Neutrophil (primary cell): ENCODE measurements at regions not wholly inside any gene's neighbourhood (a gene's known extent, or its start where the extent isn't known, plus 50 kb on each side); places are given as distances from the start of the nearest gene placed in this dataset.

Experiments used
- H3K27ac ChIP-seq: fragments of 200-600 bp; sonication (generic); 2 replicates; pipeline ENCODE4 v1.5.1; 2016; ENCODE audit warnings: mild to moderate bottlenecking, moderate library complexity
- H3K27me3 ChIP-seq: fragments of 200-600 bp; sonication (generic); 2 replicates; pipeline ENCODE4 v1.6.0; 2016; ENCODE audit warnings: mild to moderate bottlenecking
- H3K36me3 ChIP-seq: fragments of 200-600 bp; sonication (generic); 2 replicates; pipeline ENCODE4 v1.5.1; 2017
- H3K4me1 ChIP-seq, 2 experiments: fragments of 200-600 bp in 1 of 2; sonication (generic) in 1 of 2; 1 replicate in 1 of 2; 2 replicates in 1 of 2; pipeline versions ENCODE4 v1.5.1 to v1.6.1; 2013 to 2016; ENCODE audit warnings: low read depth in 1 of 2, low read length in 1 of 2, mild to moderate bottlenecking in 1 of 2, moderate library complexity in 1 of 2; ENCODE audit not compliant: control insufficient read depth in 1 of 2, insufficient read depth in 1 of 2
- H3K4me3 ChIP-seq, 2 experiments: fragments of 200-600 bp in 1 of 2; sonication (generic) in 1 of 2; 1 replicate in 1 of 2; 2 replicates in 1 of 2; pipeline ENCODE4 v1.5.1; 2013 to 2016; ENCODE audit warnings: low read depth in 1 of 2, low read length in 1 of 2, mild to moderate bottlenecking in 1 of 2, moderate library complexity in 1 of 2
- H3K9me3 ChIP-seq: fragments of 200-600 bp; sonication (generic); 2 replicates; pipeline ENCODE4 v1.5.1; 2016
- TF ChIP-seq, protein P1 (sequence below): fragments of 200-600 bp; sonication (generic); IDR thresholded peaks from 2 replicates; pipeline ENCODE4 v1.5.1; 2016; ENCODE audit warnings: antibody characterized with exemption

DNA sequence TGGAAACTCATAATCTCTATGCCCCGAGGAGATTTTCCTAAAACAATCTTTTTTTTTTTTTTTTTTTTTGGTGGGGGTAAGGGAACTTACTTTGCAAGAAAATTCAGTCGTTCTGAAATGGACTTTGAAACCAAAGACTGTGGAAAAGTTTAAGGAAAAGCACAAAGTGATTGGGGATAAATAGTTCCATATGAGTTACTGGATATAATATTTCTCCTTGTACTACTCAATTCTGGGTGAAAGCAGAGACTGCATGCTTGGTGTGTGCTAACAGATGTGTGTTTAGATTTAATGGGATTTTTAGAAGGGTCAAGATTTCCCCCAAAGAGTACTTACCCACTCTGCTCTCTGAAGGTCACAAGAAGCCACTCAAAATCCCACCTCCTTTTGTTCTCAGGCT is 204.9 kb upstream of the USP24 start:
- H3K9me3 ChIP-seq, result no peaks in the 10 kb centered on the region
- no peak overlapping the region for H3K4me3 ChIP-seq
- no peaks in the 10 kb centered on the region for H3K4me1 ChIP-seq
- no peaks in the 10 kb centered on the region for H3K27me3 ChIP-seq
- TF ChIP-seq, protein P1, sequence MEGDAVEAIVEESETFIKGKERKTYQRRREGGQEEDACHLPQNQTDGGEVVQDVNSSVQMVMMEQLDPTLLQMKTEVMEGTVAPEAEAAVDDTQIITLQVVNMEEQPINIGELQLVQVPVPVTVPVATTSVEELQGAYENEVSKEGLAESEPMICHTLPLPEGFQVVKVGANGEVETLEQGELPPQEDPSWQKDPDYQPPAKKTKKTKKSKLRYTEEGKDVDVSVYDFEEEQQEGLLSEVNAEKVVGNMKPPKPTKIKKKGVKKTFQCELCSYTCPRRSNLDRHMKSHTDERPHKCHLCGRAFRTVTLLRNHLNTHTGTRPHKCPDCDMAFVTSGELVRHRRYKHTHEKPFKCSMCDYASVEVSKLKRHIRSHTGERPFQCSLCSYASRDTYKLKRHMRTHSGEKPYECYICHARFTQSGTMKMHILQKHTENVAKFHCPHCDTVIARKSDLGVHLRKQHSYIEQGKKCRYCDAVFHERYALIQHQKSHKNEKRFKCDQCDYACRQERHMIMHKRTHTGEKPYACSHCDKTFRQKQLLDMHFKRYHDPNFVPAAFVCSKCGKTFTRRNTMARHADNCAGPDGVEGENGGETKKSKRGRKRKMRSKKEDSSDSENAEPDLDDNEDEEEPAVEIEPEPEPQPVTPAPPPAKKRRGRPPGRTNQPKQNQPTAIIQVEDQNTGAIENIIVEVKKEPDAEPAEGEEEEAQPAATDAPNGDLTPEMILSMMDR, result no peak
- H3K36me3 ChIP-seq, result no peaks in the 10 kb centered on the region
- H3K27ac ChIP-seq, result no peak overlapping the region

GRCh38 chr1:55418208-55419000 is 203.2 kb upstream of the USP24 start:
- H3K27ac ChIP-seq, result no peak overlapping the region
- H3K4me1 ChIP-seq, result no peaks in the 10 kb centered on the region
- TF ChIP-seq, protein P1, result no peak
- H3K9me3 ChIP-seq, result no peaks in the 10 kb centered on the region
- H3K36me3 ChIP-seq, result no peaks in the 10 kb centered on the region
- H3K27me3 ChIP-seq, result no peaks in the 10 kb centered on the region
- H3K4me3 ChIP-seq, result no peak overlapping the region

DNA sequence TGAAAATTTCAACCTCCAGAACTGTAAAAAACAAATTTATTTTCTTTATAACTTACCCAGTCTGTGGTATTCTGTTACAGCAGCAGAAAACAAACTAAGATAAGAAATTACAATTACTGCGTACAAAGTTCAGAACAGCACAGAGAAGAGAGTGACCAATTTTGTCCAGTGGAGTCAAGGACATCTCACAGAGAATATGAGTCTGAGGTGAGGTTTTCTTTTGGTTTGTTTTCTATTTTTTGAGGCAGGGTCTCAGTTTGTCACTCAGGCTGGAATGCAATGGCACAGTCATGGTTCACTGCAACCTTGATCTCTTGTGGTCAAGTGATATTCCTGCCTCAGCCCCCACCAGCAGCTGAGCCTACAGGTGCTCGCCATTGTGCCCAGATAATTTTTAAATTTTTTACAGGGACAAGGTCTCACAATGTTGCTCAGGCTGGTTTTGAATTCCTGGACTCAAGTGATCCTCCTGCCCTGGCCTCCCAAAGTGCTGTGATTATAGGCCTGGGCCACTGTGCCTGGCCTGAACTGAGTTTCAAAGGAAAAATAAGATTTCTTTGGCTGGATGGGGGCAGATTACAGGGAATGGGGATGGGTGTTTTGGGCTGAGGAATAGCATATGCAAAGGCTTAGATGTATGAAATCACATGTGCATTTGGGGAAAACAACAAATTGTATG is 201.1 kb upstream of the USP24 start:
- Histone ChIP-seq H3K4me1 (no peaks in the 10 kb centered on the region), H3K36me3 (no peaks in the 10 kb centered on the region), H3K27me3 (no peaks in the 10 kb centered on the region), H3K9me3 (no peaks in the 10 kb centered on the region), H3K4me3 (no peak overlapping the region), H3K27ac (no peak overlapping the region)
- TF ChIP-seq, protein P1, result no peak

- Histone ChIP-seq H3K4me3 (no peak overlapping the region), H3K27ac (no peak overlapping the region), H3K36me3 (no peaks in the 10 kb centered on the region), H3K4me1 (no peaks in the 10 kb centered on the region), H3K27me3 (no peaks in the 10 kb centered on the region), H3K9me3 (no peaks in the 10 kb centered on the region)
- TF ChIP-seq, protein P1, result no peak
These were observed 198.1 kb upstream of the USP24 start for GRCh38 chr1:55413286-55413685.

DNA sequence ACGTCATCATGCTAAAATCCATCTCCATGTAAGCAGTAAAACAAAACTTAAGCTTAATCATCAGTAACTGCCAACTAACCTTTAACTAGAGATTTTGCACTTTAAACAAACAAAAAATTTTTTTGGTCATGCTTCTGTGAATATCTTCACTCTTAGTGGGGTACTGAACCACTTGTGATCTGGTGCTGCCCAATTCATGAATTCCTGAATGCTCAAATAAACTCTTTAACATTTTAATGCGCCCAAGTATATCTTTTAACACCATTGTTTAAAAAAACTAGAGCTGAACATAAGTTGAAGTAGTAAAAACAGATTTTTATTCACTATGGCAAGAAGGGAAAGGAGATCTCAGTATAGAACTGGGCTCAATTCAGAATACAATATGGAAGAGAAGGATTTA is 196.9 kb upstream of the USP24 start:
- Histone ChIP-seq H3K4me1 (no peaks in the 10 kb centered on the region), H3K27me3 (no peaks in the 10 kb centered on the region), H3K27ac (no peak overlapping the region), H3K36me3 (no peaks in the 10 kb centered on the region), H3K9me3 (no peaks in the 10 kb centered on the region), H3K4me3 (no peak overlapping the region)
- TF ChIP-seq, protein P1, result no peak
